ENCODE measurements at regions not wholly inside any gene's neighbourhood (a gene's known extent, or its start where the extent isn't known, plus 50 kb on each side); places are given as distances from the start of the nearest gene placed in this dataset.

DNA sequence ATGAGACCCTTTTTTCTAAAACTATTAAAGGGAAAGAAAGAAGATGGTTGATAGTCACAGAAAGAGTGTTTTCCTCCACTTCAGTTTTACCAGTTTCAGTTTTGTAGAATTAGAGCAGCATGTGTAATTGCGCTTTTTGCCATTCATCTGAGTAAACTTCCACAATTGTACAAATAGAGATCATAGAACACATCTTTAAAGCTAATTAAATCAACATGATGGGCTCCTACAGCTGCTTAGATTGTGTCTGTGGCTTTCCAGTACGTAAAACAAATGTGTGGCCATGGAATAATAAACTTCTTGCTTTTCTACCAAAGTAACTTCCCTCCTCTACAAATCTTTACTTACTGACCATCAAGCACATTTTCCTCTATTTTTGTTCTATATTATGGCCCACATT is 84.2 kb upstream of the LRIG3 start (continued):
- TF ChIP-seq, protein P1, sequence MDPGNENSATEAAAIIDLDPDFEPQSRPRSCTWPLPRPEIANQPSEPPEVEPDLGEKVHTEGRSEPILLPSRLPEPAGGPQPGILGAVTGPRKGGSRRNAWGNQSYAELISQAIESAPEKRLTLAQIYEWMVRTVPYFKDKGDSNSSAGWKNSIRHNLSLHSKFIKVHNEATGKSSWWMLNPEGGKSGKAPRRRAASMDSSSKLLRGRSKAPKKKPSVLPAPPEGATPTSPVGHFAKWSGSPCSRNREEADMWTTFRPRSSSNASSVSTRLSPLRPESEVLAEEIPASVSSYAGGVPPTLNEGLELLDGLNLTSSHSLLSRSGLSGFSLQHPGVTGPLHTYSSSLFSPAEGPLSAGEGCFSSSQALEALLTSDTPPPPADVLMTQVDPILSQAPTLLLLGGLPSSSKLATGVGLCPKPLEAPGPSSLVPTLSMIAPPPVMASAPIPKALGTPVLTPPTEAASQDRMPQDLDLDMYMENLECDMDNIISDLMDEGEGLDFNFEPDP (CRISPR knock-in tag; conservative IDR thresholded peaks at IDR 0.05), result no peak
- TF ChIP-seq, protein P2, sequence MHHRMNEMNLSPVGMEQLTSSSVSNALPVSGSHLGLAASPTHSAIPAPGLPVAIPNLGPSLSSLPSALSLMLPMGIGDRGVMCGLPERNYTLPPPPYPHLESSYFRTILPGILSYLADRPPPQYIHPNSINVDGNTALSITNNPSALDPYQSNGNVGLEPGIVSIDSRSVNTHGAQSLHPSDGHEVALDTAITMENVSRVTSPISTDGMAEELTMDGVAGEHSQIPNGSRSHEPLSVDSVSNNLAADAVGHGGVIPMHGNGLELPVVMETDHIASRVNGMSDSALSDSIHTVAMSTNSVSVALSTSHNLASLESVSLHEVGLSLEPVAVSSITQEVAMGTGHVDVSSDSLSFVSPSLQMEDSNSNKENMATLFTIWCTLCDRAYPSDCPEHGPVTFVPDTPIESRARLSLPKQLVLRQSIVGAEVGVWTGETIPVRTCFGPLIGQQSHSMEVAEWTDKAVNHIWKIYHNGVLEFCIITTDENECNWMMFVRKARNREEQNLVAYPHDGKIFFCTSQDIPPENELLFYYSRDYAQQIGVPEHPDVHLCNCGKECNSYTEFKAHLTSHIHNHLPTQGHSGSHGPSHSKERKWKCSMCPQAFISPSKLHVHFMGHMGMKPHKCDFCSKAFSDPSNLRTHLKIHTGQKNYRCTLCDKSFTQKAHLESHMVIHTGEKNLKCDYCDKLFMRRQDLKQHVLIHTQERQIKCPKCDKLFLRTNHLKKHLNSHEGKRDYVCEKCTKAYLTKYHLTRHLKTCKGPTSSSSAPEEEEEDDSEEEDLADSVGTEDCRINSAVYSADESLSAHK (CRISPR knock-in tag; IDR thresholded peaks at IDR 0.05; ENCODE audit: borderline replicate concordance), result no peak
- TF ChIP-seq ZNF781 (CRISPR knock-in tag; IDR thresholded peaks at IDR 0.05; ENCODE audit: borderline replicate concordance, not compliant biosample characterization), result no peak

DNA sequence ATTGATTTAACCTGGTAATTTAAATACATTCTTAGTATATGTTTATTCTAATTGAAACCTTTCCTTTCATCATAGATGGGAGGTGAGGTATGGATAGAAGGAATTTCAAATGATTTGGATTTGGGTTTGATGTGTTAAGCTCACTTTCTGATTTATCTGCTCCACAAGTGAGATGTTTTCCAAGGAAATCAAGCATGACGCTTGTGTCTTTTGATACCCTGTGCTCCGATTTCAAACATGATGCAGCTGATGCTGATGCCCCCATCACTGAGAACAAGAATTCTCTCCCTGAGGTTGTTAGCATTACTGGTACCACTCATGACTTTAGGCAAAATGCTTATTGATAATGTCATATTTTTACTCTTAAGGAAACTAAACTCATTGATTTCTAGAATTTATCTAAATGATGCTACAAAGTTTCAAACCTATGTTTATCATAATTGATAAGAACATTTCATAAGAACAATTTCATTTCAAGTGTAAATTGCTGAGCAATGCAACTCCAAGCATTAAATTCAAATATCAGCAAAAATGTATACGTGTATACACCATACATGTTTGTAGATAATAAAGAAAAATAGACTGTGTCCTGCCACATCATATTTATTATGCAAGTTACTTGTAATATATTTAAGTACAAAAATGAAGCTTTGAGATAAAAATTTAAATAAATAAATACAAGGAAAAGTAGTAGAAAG is 75.5 kb upstream of the LRIG3 start:
- H3K9ac ChIP-seq (ENCODE audit: insufficient read depth, low read depth, low read length), result no peak overlapping the region
- TF ChIP-seq MAFF (IDR thresholded peaks at IDR 0.05; ENCODE audit: low read depth, low read length) (peak; percentile 66), MAFK (conservative IDR thresholded peaks at IDR 0.05 in 1 of 2, IDR thresholded peaks at IDR 0.05 in 1 of 2; ENCODE audit: low read length in 2 of 2) (peak; percentile 60 to 74; a peak in 3 of 4 replicates), ZFP36L2 (CRISPR knock-in tag; IDR thresholded peaks at IDR 0.05) (no peak), KLF15 (CRISPR knock-in tag; IDR thresholded peaks at IDR 0.05; ENCODE audit: borderline replicate concordance) (no peak)
- no peaks in the 10 kb centered on the region for H3K4me1 ChIP-seq (ENCODE audit: insufficient read depth, low read length)
- no peaks in the 10 kb centered on the region for H3K27me3 ChIP-seq (ENCODE audit: control insufficient read depth in 1 of 2, insufficient read depth in 2 of 2, low read length in 2 of 2)
- no peak for ATAC-seq
- in situ Hi-C loops (cut with HindIII; ENCODE audit: extremely low pct_ligation_motif_present, low pct_unique_long_range_greater_than_20kb), result no loop called here
- H3K4me3 ChIP-seq (replicated peaks in 1 of 3; ENCODE audit: insufficient read depth in 1 of 3, low read depth in 2 of 3, low read length in 3 of 3), result no peak overlapping the region
- ChIA-PET CTCF (ENCODE audit: low intra/inter-chr PET ratio, low total read pairs) (no interaction called here), POLR2A (no interaction called here)
- H2AFZ ChIP-seq (ENCODE audit: low read length), result no peak overlapping the region
- WGBS (ENCODE audit: low lambda C conversion rate), result 27% methylated on average over 3 of the region's 3 CpGs
- H4K20me1 ChIP-seq (ENCODE audit: insufficient read depth, low read length), result no peaks in the 10 kb centered on the region
- H3K36me3 ChIP-seq (replicated peaks in 1 of 2; ENCODE audit: control insufficient read depth in 1 of 2, insufficient read depth in 2 of 2, low read length in 2 of 2), result no peaks in the 10 kb centered on the region
- no peak for FAIRE-seq
- no peak overlapping the region for H3K27ac ChIP-seq (ENCODE audit: extremely low read length, insufficient read depth, low read length)
- DNase-seq (ENCODE audit: low spot score), result no peak
- H3K4me2 ChIP-seq (ENCODE audit: low read depth, low read length), result no peak overlapping the region
- no peaks in the 10 kb centered on the region for H3K9me3 ChIP-seq (ENCODE audit: low read length)
- intact Hi-C loops (cut with micrococcal nuclease; ENCODE audit: unreplicated experiment), result no loop called here
- no TSS peak for BruUV-seq (replicated peaks)
- H3K79me2 ChIP-seq (ENCODE audit: insufficient read depth, low read length), result no peaks in the 10 kb centered on the region

All from HepG2 (cell line).